DND-41 (cell line): ENCODE measurements at regions not wholly inside any gene's neighbourhood (a gene's known extent, or its start where the extent isn't known, plus 50 kb on each side); places are given as distances from the start of the nearest gene placed in this dataset.

ENCODE experiments used
- ATAC-seq: fragments of 200-7000 bp; cut with Tn5 transposase; 3 replicates; pipeline ENCODE4 v1.9.1; 2021; ENCODE audit warnings: low read depth; ENCODE audit not compliant: insufficient read depth
- DNase-seq: peaks from one replicate; pipeline ENCODE4 v3.0.0-alpha.2; 2020
- H2AFZ ChIP-seq: 2 replicates; pipeline ENCODE4 v1.6.0; 2012; ENCODE audit warnings: low read depth, low read length
- H3K27ac ChIP-seq: 2 replicates; pipeline ENCODE4 v1.5.1; 2012; ENCODE audit warnings: low read length, inconsistent platforms
- H3K27me3 ChIP-seq: fragments of 200-600 bp; sonication (generic); 2 replicates; pipeline ENCODE4 v1.6.0; 2012; ENCODE audit warnings: low read length, mild to moderate bottlenecking, inconsistent platforms; ENCODE audit not compliant: insufficient read depth, poor library complexity
- H3K36me3 ChIP-seq: 2 replicates; pipeline ENCODE4 v1.5.1; 2012; ENCODE audit warnings: low read length, inconsistent platforms; ENCODE audit not compliant: insufficient read depth
- H3K4me1 ChIP-seq: 2 replicates; pipeline ENCODE4 v1.5.1; 2012; ENCODE audit warnings: mild to moderate bottlenecking, low read length; ENCODE audit not compliant: insufficient read depth
- H3K4me2 ChIP-seq: 2 replicates; pipeline ENCODE4 v1.6.0; 2012; ENCODE audit warnings: mild to moderate bottlenecking, moderate library complexity, low read length, inconsistent platforms; ENCODE audit not compliant: insufficient read depth
- H3K4me3 ChIP-seq, 2 experiments: fragments of 200-600 bp in 1 of 2; shearing (Covaris generic) in 1 of 2; 2 replicates each; pipeline ENCODE4 v1.5.1; 2012 to 2016; ENCODE audit warnings: inconsistent platforms in 2 of 2, low read length in 2 of 2, mild to moderate bottlenecking in 2 of 2, low read depth in 1 of 2, moderate library complexity in 1 of 2
- H3K79me2 ChIP-seq: 2 replicates; pipeline ENCODE4 v1.6.0; 2012; ENCODE audit warnings: low read length, inconsistent platforms; ENCODE audit not compliant: insufficient read depth
- H3K9ac ChIP-seq: 2 replicates; pipeline ENCODE4 v1.6.0; 2012; ENCODE audit warnings: low read depth, mild to moderate bottlenecking, inconsistent platforms, low read length, moderate library complexity
- H3K9me3 ChIP-seq: 2 replicates; pipeline ENCODE4 v1.5.1; 2012; ENCODE audit warnings: low read length, moderate library complexity, mild to moderate bottlenecking, inconsistent platforms; ENCODE audit not compliant: insufficient read depth, severe bottlenecking
- H4K20me1 ChIP-seq: 2 replicates; pipeline ENCODE4 v1.6.0; 2012; ENCODE audit warnings: low read length; ENCODE audit not compliant: insufficient read depth
- CTCF ChIP-seq: IDR thresholded peaks from 2 replicates; pipeline ENCODE4 v1.5.1; 2012; ENCODE audit warnings: borderline replicate concordance, low read length, moderate library complexity, mild to moderate bottlenecking; ENCODE audit not compliant: poor library complexity, severe bottlenecking; ENCODE audit errors: extremely low read depth
- EZH2 ChIP-seq: IDR thresholded peaks from 3 replicates; pipeline ENCODE4 v1.6.1; 2012; ENCODE audit warnings: borderline replicate concordance, low read depth, mild to moderate bottlenecking, moderate library complexity, low read length, inconsistent platforms; ENCODE audit not compliant: severe bottlenecking

- H3K9me3 ChIP-seq: no peaks in the 10 kb centered on the region
- H4K20me1 ChIP-seq: no peaks in the 10 kb centered on the region
- H3K4me2 ChIP-seq: no peak overlapping the region
- TF ChIP-seq EZH2 (no peak), CTCF (no peak)
- no peak for ATAC-seq
- DNase-seq: no peak
- H3K27ac ChIP-seq: no peak overlapping the region
- no peaks in the 10 kb centered on the region for H3K79me2 ChIP-seq
- H3K36me3 ChIP-seq: no peaks in the 10 kb centered on the region
- no peak overlapping the region for H2AFZ ChIP-seq
- no peak overlapping the region for H3K9ac ChIP-seq
- peaks cover 2% of the 10 kb centered on the region for H3K27me3 ChIP-seq
- no peak overlapping the region for H3K4me3 ChIP-seq
- no peaks in the 10 kb centered on the region for H3K4me1 ChIP-seq
Measured at GRCh38 chr2:180367815-180368214, 360.7 kb upstream of the CWC22 start.

GRCh38 chr2:180366481-180366880 is 359.4 kb upstream of the CWC22 start:
- H3K27ac ChIP-seq: no peak overlapping the region
- no peaks in the 10 kb centered on the region for H3K79me2 ChIP-seq
- H3K9ac ChIP-seq: no peak overlapping the region
- TF ChIP-seq EZH2 (no peak), CTCF (no peak)
- H3K36me3 ChIP-seq: no peaks in the 10 kb centered on the region
- H3K4me1 ChIP-seq: no peaks in the 10 kb centered on the region
- H3K4me3 ChIP-seq: no peak overlapping the region
- no peaks in the 10 kb centered on the region for H3K9me3 ChIP-seq
- ATAC-seq (no peak), DNase-seq (no peak)
- no peak overlapping the region for H3K4me2 ChIP-seq
- peaks cover 2% of the 10 kb centered on the region for H3K27me3 ChIP-seq
- no peak overlapping the region for H2AFZ ChIP-seq
- no peaks in the 10 kb centered on the region for H4K20me1 ChIP-seq

- H3K36me3 ChIP-seq: no peaks in the 10 kb centered on the region
- DNase-seq: no peak
Measured at GRCh38 chr2:180364719-180365118, 357.6 kb upstream of the CWC22 start.

More at GRCh38 chr2:180364719-180365118, 357.6 kb upstream of the CWC22 start:
- Histone ChIP-seq H3K27me3 (peaks cover 2% of the 10 kb centered on the region), H3K9me3 (no peaks in the 10 kb centered on the region), H4K20me1 (no peaks in the 10 kb centered on the region), H3K9ac (no peak overlapping the region), H3K4me2 (no peak overlapping the region), H3K27ac (no peak overlapping the region), H3K4me3 (no peak overlapping the region), H2AFZ (no peak overlapping the region), H3K4me1 (no peaks in the 10 kb centered on the region), H3K79me2 (no peaks in the 10 kb centered on the region)
- ATAC-seq: no peak
- no peak for TF ChIP-seq CTCF
- no peak for TF ChIP-seq EZH2
